K562 (cell line): ENCODE measurements at regions not wholly inside any gene's neighbourhood (a gene's known extent, or its start where the extent isn't known, plus 50 kb on each side); places are given as distances from the start of the nearest gene placed in this dataset.
"Not testable (repeated sequence)": the region's sequence is repeated elsewhere in the genome, so short reads cannot be mapped to it uniquely, and the experiment has no call there.

Experiments used
- ATAC-seq: fragments of 200-7000 bp; cut with Tn5 transposase; 3 replicates; pipeline ENCODE4 v1.9.1; 2020; ENCODE audit warnings: moderate library complexity
- BruUV-seq: library from RNA; stranded (reverse); fragments of 400-500 nt; replicated peaks from 2 replicates; lab custom pipeline; 2021; lab: Mats Ljungman, UMichigan
- CTCF ChIA-PET: fragments of 300-600 bp; formaldehyde crosslinking; extraction: SDS; loops from one replicate; lab custom pipeline; 2021; ENCODE audit warnings: low intra/inter-chr PET ratio; lab: Yijun Ruan, JAX
- POLR2A ChIA-PET: fragments of 300-600, 350-650 bp; sonication (Branson Sonifier 250); formaldehyde crosslinking; extraction: SDS; loops from one replicate; lab custom pipeline; 2021; ENCODE audit warnings: antibody characterized with exemption, inconsistent platforms; lab: Yijun Ruan, JAX
- DNase-seq, 4 experiments: peaks; one replicate each; pipeline versions ENCODE4 v3.0.0 to v3.0.0-alpha.2; 2011 to 2018; ENCODE audit warnings: low spot score in 3 of 4, mixed read lengths in 3 of 4; ENCODE audit errors: extremely low read depth in 1 of 4
- FAIRE-seq: peaks from 2 replicates; lab custom pipeline; 2011; peaks lifted over from hg19 to GRCh38; lab: Jason Lieb, UNC
- H2AFZ ChIP-seq: 2 replicates; pipeline ENCODE4 v1.6.0; 2011; ENCODE audit warnings: low read depth, low read length, control low read depth, inconsistent platforms
- H3K27ac ChIP-seq: fragments of 200-600 bp; 3 replicates; pipeline ENCODE4 v1.8.0; 2011; ENCODE audit warnings: low read depth, mild to moderate bottlenecking, control low read depth, inconsistent platforms, low read length, moderate library complexity, mixed read lengths; ENCODE audit errors: extremely low read depth
- H3K27me3 ChIP-seq, 2 experiments: fragments of 300-600 bp in 1 of 2; 2 replicates in 1 of 2; 3 replicates in 1 of 2; pipeline versions ENCODE4 v1.6.0 to v1.8.0; 2011; ENCODE audit warnings: inconsistent platforms in 2 of 2, low read length in 2 of 2, mild to moderate bottlenecking in 1 of 2, mixed read lengths in 1 of 2, moderate library complexity in 1 of 2; ENCODE audit not compliant: control insufficient read depth in 2 of 2, insufficient read depth in 2 of 2
- H3K36me3 ChIP-seq: fragments of 300-600 bp; 3 replicates; pipeline ENCODE4 v1.8.0; 2011; ENCODE audit warnings: mild to moderate bottlenecking, low read length, inconsistent platforms; ENCODE audit not compliant: control insufficient read depth, insufficient read depth
- H3K4me1 ChIP-seq, 2 experiments: fragments of 200-600 bp in 1 of 2; replicated peaks in 1 of 2; 2 replicates in 1 of 2; 3 replicates in 1 of 2; pipeline versions ENCODE4 v1.5.1 to v1.8.0; 2011; ENCODE audit warnings: inconsistent platforms in 2 of 2, low read length in 2 of 2, mild to moderate bottlenecking in 1 of 2, mixed read lengths in 1 of 2, moderate library complexity in 1 of 2; ENCODE audit not compliant: control insufficient read depth in 2 of 2, insufficient read depth in 2 of 2
- H3K4me2 ChIP-seq: 2 replicates; pipeline ENCODE4 v1.6.1; 2011; ENCODE audit warnings: low read length, control low read depth, inconsistent platforms, mixed read lengths; ENCODE audit not compliant: insufficient read depth
- H3K4me3 ChIP-seq: fragments of 200-600 bp; sonication (generic), shearing (Covaris generic); 2 replicates; pipeline ENCODE4 v1.5.1; 2016; ENCODE audit warnings: control low read depth, inconsistent platforms
- H3K79me2 ChIP-seq: fragments of 200-600 bp; 3 replicates; pipeline ENCODE4 v1.8.0; 2011; ENCODE audit warnings: low read length, inconsistent platforms; ENCODE audit not compliant: control insufficient read depth, insufficient read depth
- H3K9ac ChIP-seq, 2 experiments: 2 replicates each; pipeline versions ENCODE4 v1.6.0 to v1.6.1; 2011; ENCODE audit warnings: low read depth in 2 of 2, low read length in 2 of 2, control low read depth in 1 of 2, inconsistent platforms in 1 of 2, mild to moderate bottlenecking in 1 of 2, mixed read lengths in 1 of 2; ENCODE audit not compliant: insufficient read depth in 1 of 2
- H3K9me1 ChIP-seq: one replicate; pipeline ENCODE4 v1.6.0; 2011; ENCODE audit warnings: inconsistent platforms, mild to moderate bottlenecking, low read length, moderate library complexity; ENCODE audit not compliant: control insufficient read depth, insufficient read depth
- H3K9me3 ChIP-seq: replicated peaks from 2 replicates; pipeline ENCODE4 v1.5.1; 2011; ENCODE audit warnings: low read depth, low read length, inconsistent platforms; ENCODE audit not compliant: control insufficient read depth, insufficient read depth
- H4K20me1 ChIP-seq: replicated peaks from 2 replicates; pipeline ENCODE4 v1.6.1; 2011; ENCODE audit warnings: low read length, inconsistent platforms, mixed read lengths; ENCODE audit not compliant: control insufficient read depth, insufficient read depth
- NRF1 ChIP-seq, 2 experiments: fragments of 450-650 bp; IDR thresholded peaks in 1 of 2; conservative IDR thresholded peaks in 1 of 2; 2 replicates each; pipeline ENCODE4 v1.6.1; 2014; ENCODE audit warnings: mild to moderate bottlenecking in 2 of 2
- RAD51 ChIP-seq: fragments of 450-650 bp; IDR thresholded peaks from 2 replicates; pipeline ENCODE4 v1.7.1; 2016; ENCODE audit warnings: low read depth, mild to moderate bottlenecking, borderline replicate concordance
- SMARCA4 ChIP-seq: fragments of 450-650 bp; IDR thresholded peaks from 2 replicates; pipeline ENCODE4 v1.6.1; 2016
- WGBS: fragments of 100-300 bp; shearing (Covaris generic); methylation state at CpG from one replicate; pipeline ENCODE4 v1.1.6; 2016; ENCODE audit warnings: low coverage, mixed read lengths; ENCODE audit not compliant: insufficient coverage; ENCODE audit errors: missing lambda C conversion rate; 5-methylcytosine and 5-hydroxymethylcytosine counted together
- in situ Hi-C: fragments of 300-500 bp; cut with MboI; formaldehyde crosslinking; loops from 4 replicates; pipeline ENCODE4 v1.15.0; 2018; ENCODE audit warnings: inconsistent platforms, mixed read lengths
- intact Hi-C: fragments of 100-400 bp; cut with micrococcal nuclease; formaldehyde crosslinking; loops from 2 replicates; pipeline ENCODE4 v1.14.2; 2022
- TF ChIP-seq, protein P1 (sequence below), 3 experiments: IDR thresholded peaks in 2 of 3; conservative IDR thresholded peaks in 1 of 3; 2 replicates each; pipeline ENCODE4 v1.5.1; 2011 to 2012; ENCODE audit warnings: low read length in 3 of 3, mild to moderate bottlenecking in 3 of 3, control low read depth in 2 of 3, improper control_type of control experiment in 1 of 3, inconsistent platforms in 1 of 3, low read depth in 1 of 3, mixed read lengths in 1 of 3, moderate library complexity in 1 of 3; ENCODE audit not compliant: insufficient read depth in 2 of 3

DNA sequence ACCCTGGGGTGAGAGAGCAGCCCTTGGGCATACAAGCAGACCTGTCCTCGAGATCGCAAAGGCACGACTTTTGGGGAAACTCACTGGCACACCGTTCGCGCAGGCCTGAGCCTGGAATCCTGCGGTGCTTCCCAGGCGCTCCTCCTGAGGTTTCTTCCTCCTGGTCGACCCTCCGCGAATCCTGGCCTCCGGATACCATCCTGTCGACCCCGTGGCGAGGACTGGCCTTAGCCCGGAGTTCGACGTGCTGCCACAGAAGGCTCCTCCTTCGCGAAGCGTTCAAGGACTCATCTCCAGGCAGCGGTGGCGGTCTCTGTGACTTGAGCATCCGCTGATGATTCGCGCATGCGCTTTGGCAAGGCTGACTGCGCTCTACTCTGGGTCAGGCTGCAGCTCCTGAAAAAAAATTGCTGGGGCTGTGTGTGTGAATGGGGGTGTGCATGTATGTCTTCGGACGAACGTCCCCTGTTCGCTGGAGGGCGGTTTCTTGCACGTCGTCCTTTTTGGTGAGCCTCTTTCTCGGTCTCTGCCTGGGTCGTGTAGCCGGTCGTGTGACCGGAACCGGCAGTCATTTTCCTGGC lies 64.4 kb upstream of the ZNF527 start:
- FAIRE-seq (no peak), DNase-seq (no peak), ATAC-seq (no peak)
- H3K27ac ChIP-seq, result no peak overlapping the region
- intact Hi-C loops (no loop called here), in situ Hi-C loops (no loop called here)
- POLR2A ChIA-PET, result no interaction called here
- no peak overlapping the region for H3K4me3 ChIP-seq
- H3K4me2 ChIP-seq, result no peak overlapping the region
- no peaks in the 10 kb centered on the region for H3K79me2 ChIP-seq
- H2AFZ ChIP-seq, result no peak overlapping the region
- H4K20me1 ChIP-seq, result no peaks in the 10 kb centered on the region
- CTCF ChIA-PET, result no interaction called here
- no peak overlapping the region for H3K9ac ChIP-seq
- H3K36me3 ChIP-seq, result no peaks in the 10 kb centered on the region
- TF ChIP-seq NRF1 (conservative IDR thresholded peaks at IDR 0.05 in 1 of 2, IDR thresholded peaks at IDR 0.05 in 1 of 2) (peak; percentile 51 to 69), RAD51 (no peak)
- H3K27me3 ChIP-seq, result no peaks in the 10 kb centered on the region
- H3K9me1 ChIP-seq, result no peaks in the 10 kb centered on the region
- BruUV-seq, result no TSS peak
- no peaks in the 10 kb centered on the region for H3K9me3 ChIP-seq
- WGBS, result 4% methylated on average over 34 of the region's 41 CpGs
- H3K4me1 ChIP-seq, result no peaks in the 10 kb centered on the region

DNA sequence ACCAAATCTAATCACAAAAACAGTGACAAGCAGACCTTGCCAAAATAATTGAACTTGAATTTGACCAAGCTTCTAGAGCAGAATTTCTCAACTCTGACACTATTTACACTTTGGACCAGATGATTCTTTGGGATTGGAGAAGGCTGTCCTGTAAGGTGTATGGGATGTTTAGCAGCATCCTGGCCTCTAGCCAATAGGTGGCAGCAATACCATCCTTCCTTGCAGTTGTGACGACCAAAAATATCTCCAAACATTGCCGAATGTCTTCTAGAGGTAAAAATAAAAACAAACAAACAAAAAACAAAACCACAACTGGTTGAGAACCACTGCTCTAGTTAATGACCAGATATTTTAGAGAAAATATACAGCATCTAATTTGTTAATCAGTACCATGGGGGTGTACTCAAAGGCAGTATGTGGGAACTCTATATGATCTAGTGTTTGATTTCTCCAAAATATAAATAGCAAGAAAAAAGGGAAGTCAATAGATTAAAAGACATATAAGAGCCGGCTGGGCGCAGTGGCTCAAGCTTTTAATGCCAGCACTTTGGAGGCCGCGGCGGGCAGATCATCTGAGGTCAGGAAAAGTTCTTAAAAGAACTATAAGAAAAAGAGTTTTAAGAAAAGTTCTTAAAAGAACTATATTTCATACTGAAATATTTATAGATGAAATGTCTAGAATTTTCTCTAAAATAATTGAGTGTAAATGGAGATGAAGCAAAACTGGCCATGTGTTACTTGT lies 60.9 kb upstream of the ZNF527 start:
- ChIA-PET CTCF (no interaction called here), POLR2A (no interaction called here)
- in situ Hi-C loops (no loop called here), intact Hi-C loops (no loop called here)
- H3K9me3 ChIP-seq, result no peaks in the 10 kb centered on the region
- FAIRE-seq (no peak), ATAC-seq (no peak), DNase-seq (no peak)
- 0% methylated on average over 7 of the region's 7 CpGs for WGBS
- H2AFZ ChIP-seq, result no peak overlapping the region
- BruUV-seq, result no TSS peak
- TF ChIP-seq, protein P1, sequence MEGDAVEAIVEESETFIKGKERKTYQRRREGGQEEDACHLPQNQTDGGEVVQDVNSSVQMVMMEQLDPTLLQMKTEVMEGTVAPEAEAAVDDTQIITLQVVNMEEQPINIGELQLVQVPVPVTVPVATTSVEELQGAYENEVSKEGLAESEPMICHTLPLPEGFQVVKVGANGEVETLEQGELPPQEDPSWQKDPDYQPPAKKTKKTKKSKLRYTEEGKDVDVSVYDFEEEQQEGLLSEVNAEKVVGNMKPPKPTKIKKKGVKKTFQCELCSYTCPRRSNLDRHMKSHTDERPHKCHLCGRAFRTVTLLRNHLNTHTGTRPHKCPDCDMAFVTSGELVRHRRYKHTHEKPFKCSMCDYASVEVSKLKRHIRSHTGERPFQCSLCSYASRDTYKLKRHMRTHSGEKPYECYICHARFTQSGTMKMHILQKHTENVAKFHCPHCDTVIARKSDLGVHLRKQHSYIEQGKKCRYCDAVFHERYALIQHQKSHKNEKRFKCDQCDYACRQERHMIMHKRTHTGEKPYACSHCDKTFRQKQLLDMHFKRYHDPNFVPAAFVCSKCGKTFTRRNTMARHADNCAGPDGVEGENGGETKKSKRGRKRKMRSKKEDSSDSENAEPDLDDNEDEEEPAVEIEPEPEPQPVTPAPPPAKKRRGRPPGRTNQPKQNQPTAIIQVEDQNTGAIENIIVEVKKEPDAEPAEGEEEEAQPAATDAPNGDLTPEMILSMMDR (IDR thresholded peaks at IDR 0.05 in 2 of 3, conservative IDR thresholded peaks at IDR 0.05 in 1 of 3; ENCODE audit: insufficient read depth in 2 of 3, low read depth in 1 of 3, low read length in 3 of 3), result 0 out of 6 replicates have a peak, but pooled peaks of 1 of the 3 experiments have one; percentile 8
- TF ChIP-seq SMARCA4, result no peak
- no peaks in the 10 kb centered on the region for H3K79me2 ChIP-seq
- H4K20me1 ChIP-seq, result no peaks in the 10 kb centered on the region
- no peak overlapping the region for H3K27ac ChIP-seq
- no peaks in the 10 kb centered on the region for H3K27me3 ChIP-seq
- H3K9ac ChIP-seq, result no peak overlapping the region
- H3K4me3 ChIP-seq, result no peak overlapping the region
- no peak overlapping the region for H3K4me2 ChIP-seq
- H3K9me1 ChIP-seq, result no peaks in the 10 kb centered on the region
- H3K4me1 ChIP-seq, result no peaks in the 10 kb centered on the region
- H3K36me3 ChIP-seq, result no peaks in the 10 kb centered on the region

DNA sequence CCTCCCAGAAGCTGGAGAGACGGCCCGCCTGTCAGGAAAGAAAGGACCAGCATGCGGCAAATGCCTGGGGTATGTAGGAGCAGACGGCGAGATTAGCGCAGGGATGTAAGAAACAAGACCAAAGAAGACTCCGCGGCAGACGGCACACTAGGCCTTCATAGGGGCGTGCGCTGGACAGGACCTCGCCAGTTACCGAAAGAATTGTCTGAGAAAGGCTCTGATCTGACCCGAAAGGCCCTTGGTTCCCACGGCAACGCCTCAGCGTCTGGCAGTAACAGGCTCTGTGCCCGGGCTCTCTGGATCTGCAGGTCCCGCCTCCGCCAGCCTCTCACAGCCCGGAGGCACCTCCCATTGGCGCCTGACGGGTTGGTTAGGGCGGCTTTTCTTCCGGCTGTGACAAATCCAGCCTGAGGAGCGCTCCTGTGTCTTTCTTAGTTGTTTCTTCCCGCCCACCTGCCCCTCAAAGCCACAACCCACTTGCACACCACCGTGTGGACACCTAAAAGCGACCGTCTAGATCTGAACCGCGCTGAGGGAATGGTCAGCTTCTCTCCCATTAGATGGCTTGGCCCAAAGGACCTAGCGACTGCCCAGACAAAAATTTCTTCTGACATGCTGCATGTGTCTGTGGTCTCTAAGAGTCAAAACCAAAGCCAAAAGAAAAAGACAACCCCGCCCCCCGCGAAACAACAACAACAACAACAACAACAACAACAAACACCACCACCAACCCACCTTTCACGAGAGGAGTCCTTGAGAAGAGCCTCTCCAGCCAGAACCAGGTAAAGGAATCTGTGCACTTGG lies 58.2 kb upstream of the ZNF527 start:
- H3K4me1 ChIP-seq, H3K79me2 ChIP-seq, intact Hi-C loops, DNase-seq, H3K9me1 ChIP-seq, BruUV-seq, POLR2A ChIA-PET, H3K27ac ChIP-seq, H3K36me3 ChIP-seq, CTCF ChIA-PET, ATAC-seq, H3K4me2 ChIP-seq, H3K4me3 ChIP-seq, in situ Hi-C loops, H4K20me1 ChIP-seq, H3K9ac ChIP-seq, H3K9me3 ChIP-seq, H2AFZ ChIP-seq, H3K27me3 ChIP-seq, FAIRE-seq: not testable (repeated sequence)
- 2% methylated on average over 24 of the region's 37 CpGs for WGBS
